GM12878 (cell line): ENCODE measurements at regions not wholly inside any gene's neighbourhood (a gene's known extent, or its start where the extent isn't known, plus 50 kb on each side); places are given as distances from the start of the nearest gene placed in this dataset.

Source experiments
- ATAC-seq: fragments of 200-7000 bp; cut with Tn5 transposase; 3 replicates; pipeline ENCODE4 v1.9.1; 2020; ENCODE audit warnings: mild to moderate bottlenecking, moderate library complexity
- BruUV-seq: library from RNA; stranded (reverse); fragments of 400-500 nt; replicated peaks from 2 replicates; lab custom pipeline; 2021; lab: Mats Ljungman, UMichigan
- CTCF ChIA-PET: fragments of 300-600 bp; sonication (Branson Sonifier 250); formaldehyde crosslinking; extraction: SDS; loops from one replicate; lab custom pipeline; 2021; ENCODE audit warnings: inconsistent platforms; lab: Yijun Ruan, JAX
- POLR2A ChIA-PET: fragments of 350-600 bp; formaldehyde crosslinking; extraction: SDS; loops from one replicate; lab custom pipeline; 2021; ENCODE audit warnings: inconsistent platforms; lab: Charles Lee
- RAD21 ChIA-PET: fragments of 300-600 bp; sonication (Branson Sonifier 250); formaldehyde crosslinking; loops from one replicate; lab custom pipeline; 2023; ENCODE audit warnings: antibody characterized with exemption; ENCODE audit not compliant: unreplicated experiment; lab: Charles Lee
- SMC1A ChIA-PET: fragments of 300-600 bp; sonication (Branson Sonifier 250); formaldehyde crosslinking; loops from one replicate; lab custom pipeline; 2023; ENCODE audit not compliant: unreplicated experiment, uncharacterized antibody; lab: Charles Lee
- DNase-seq: peaks from one replicate; pipeline ENCODE4 v3.0.0-alpha.2; 2011; ENCODE audit warnings: low read depth, low spot score
- FAIRE-seq: peaks from 3 replicates; lab custom pipeline; 2011; peaks lifted over from hg19 to GRCh38; lab: Jason Lieb, UNC
- H2AFZ ChIP-seq: 2 replicates; pipeline ENCODE4 v1.6.0; 2011; ENCODE audit warnings: low read depth, low read length, control low read depth; ENCODE audit not compliant: control insufficient read depth
- H3K27ac ChIP-seq: 2 replicates; pipeline ENCODE4 v1.5.1; 2011; ENCODE audit warnings: control low read depth; ENCODE audit not compliant: control insufficient read depth, insufficient read depth
- H3K27me3 ChIP-seq, 2 experiments: replicated peaks in 1 of 2; 2 replicates each; pipeline versions ENCODE4 v1.6.0 to v1.6.1; 2011; ENCODE audit warnings: low read length in 1 of 2; ENCODE audit not compliant: control insufficient read depth in 2 of 2, insufficient read depth in 2 of 2
- H3K36me3 ChIP-seq, 2 experiments: 2 replicates each; pipeline ENCODE4 v1.5.1; 2011; ENCODE audit warnings: low read length in 1 of 2; ENCODE audit not compliant: control insufficient read depth in 2 of 2, insufficient read depth in 2 of 2
- H3K4me1 ChIP-seq: 2 replicates; pipeline ENCODE4 v1.6.1; 2011; ENCODE audit warnings: mild to moderate bottlenecking, low read length, moderate library complexity, mixed read lengths; ENCODE audit not compliant: control insufficient read depth, insufficient read depth
- H3K4me2 ChIP-seq: 2 replicates; pipeline ENCODE4 v1.6.0; 2011; ENCODE audit warnings: control low read depth; ENCODE audit not compliant: control insufficient read depth, insufficient read depth
- H3K4me3 ChIP-seq: fragments of 200-600 bp; sonication (generic); 2 replicates; pipeline ENCODE4 v1.5.1; 2016
- H3K79me2 ChIP-seq: 2 replicates; pipeline ENCODE4 v1.6.0; 2011; ENCODE audit warnings: low read length; ENCODE audit not compliant: control insufficient read depth, insufficient read depth
- H3K9ac ChIP-seq: 2 replicates; pipeline ENCODE4 v1.8.0; 2011; ENCODE audit warnings: low read length, control low read depth, mixed read lengths; ENCODE audit not compliant: control insufficient read depth, insufficient read depth
- H3K9me3 ChIP-seq: replicated peaks from 3 replicates; pipeline ENCODE4 v1.5.1; 2011; ENCODE audit warnings: mild to moderate bottlenecking, low read length; ENCODE audit not compliant: control insufficient read depth, insufficient read depth
- H4K20me1 ChIP-seq: 2 replicates; pipeline ENCODE4 v1.6.0; 2011; ENCODE audit not compliant: control insufficient read depth, insufficient read depth
- BCL3 ChIP-seq: IDR thresholded peaks from 2 replicates; pipeline ENCODE4 v1.6.1; 2011; ENCODE audit warnings: borderline replicate concordance, low read depth, mild to moderate bottlenecking, moderate library complexity, low read length; ENCODE audit not compliant: insufficient read depth, poor library complexity, severe bottlenecking
- HCFC1 ChIP-seq: fragments of 150-350 bp; IDR thresholded peaks from 2 replicates; pipeline ENCODE4 v1.6.1; 2014; ENCODE audit warnings: low read length
- MEF2B ChIP-seq: fragments of 450-650 bp; IDR thresholded peaks from 2 replicates; pipeline ENCODE4 v1.6.1; 2018; ENCODE audit warnings: mild to moderate bottlenecking, moderate library complexity; ENCODE audit not compliant: partially characterized antibody, poor library complexity, severe bottlenecking
- NFYA ChIP-seq: IDR thresholded peaks from 2 replicates; pipeline ENCODE4 v1.6.1; 2011; ENCODE audit warnings: low read depth, mild to moderate bottlenecking, low read length, improper control_type of control experiment, borderline replicate concordance
- STAT1 ChIP-seq: fragments of 450-650 bp; conservative IDR thresholded peaks from 2 replicates; pipeline ENCODE4 v1.6.1; 2014; ENCODE audit warnings: antibody characterized with exemption, mild to moderate bottlenecking
- TARDBP ChIP-seq: IDR thresholded peaks from 2 replicates; pipeline ENCODE4 v1.6.1; 2016; ENCODE audit warnings: borderline replicate concordance
- TCF12 ChIP-seq: IDR thresholded peaks from 2 replicates; pipeline ENCODE4 v1.6.1; 2011; ENCODE audit warnings: low read depth, mild to moderate bottlenecking, low read length
- WRNIP1 ChIP-seq: IDR thresholded peaks from 2 replicates; pipeline ENCODE4 v1.6.1; 2011; ENCODE audit warnings: low read depth, low read length, improper control_type of control experiment, borderline replicate concordance
- ZNF217 ChIP-seq: fragments of 450-650 bp; IDR thresholded peaks from 2 replicates; pipeline ENCODE4 v1.6.1; 2017; ENCODE audit warnings: antibody characterized with exemption, mild to moderate bottlenecking
- ZNF687 ChIP-seq: fragments of 450-650 bp; IDR thresholded peaks from 2 replicates; pipeline ENCODE4 v1.6.1; 2017; ENCODE audit warnings: mild to moderate bottlenecking, moderate library complexity
- in situ Hi-C: fragments of 300-500 bp; cut with MboI; formaldehyde crosslinking; loops from 9 replicates; pipeline ENCODE4 v1.14.3; 2018; ENCODE audit warnings: mixed read lengths
- intact Hi-C: fragments of 100-400 bp; cut with micrococcal nuclease; formaldehyde crosslinking; loops from one replicate; pipeline ENCODE4 v1.14.2; 2022; ENCODE audit not compliant: unreplicated experiment

- DNase-seq (no peak), ATAC-seq (no peak)
- Histone ChIP-seq H3K79me2 (no peaks in the 10 kb centered on the region), H3K4me2 (no peak overlapping the region), H2AFZ (no peak overlapping the region), H3K36me3 (no peaks in the 10 kb centered on the region)
- in situ Hi-C loops, result no loop called here
- intact Hi-C loops, result no loop called here
- TF ChIP-seq TCF12, result no peak
- TF ChIP-seq BCL3, result no peak
- no peak for TF ChIP-seq MEF2B
- TF ChIP-seq NFYA, result no peak
- no peak for TF ChIP-seq ZNF687
- TF ChIP-seq HCFC1, result no peak
- no peak for TF ChIP-seq WRNIP1
- TF ChIP-seq STAT1, result no peak
- no peak for TF ChIP-seq ZNF217
- no peak for TF ChIP-seq TARDBP
- TF ChIP-seq, all 136 proteins: peak for 0
- Histone ChIP-seq H3K27me3 (no peaks in the 10 kb centered on the region), H3K4me3 (no peak overlapping the region), H3K9ac (no peak overlapping the region), H3K4me1 (no peaks in the 10 kb centered on the region), H3K9me3 (no peaks in the 10 kb centered on the region; the same call in 2 of the 3 replicates), H4K20me1 (no peaks in the 10 kb centered on the region), H3K27ac (no peak overlapping the region)
- ChIA-PET POLR2A (no interaction called here), RAD21 (no interaction called here), SMC1A (no interaction called here), CTCF (no interaction called here)
- BruUV-seq, result no TSS peak
- FAIRE-seq, result no peak
These were observed 111.4 kb downstream of the POU4F1 start for GRCh38 chr13:78491978-78492377.
